IPS-NIHi7 (cell line): ENCODE measurements at regions not wholly inside any gene's neighbourhood (a gene's known extent, or its start where the extent isn't known, plus 50 kb on each side); places are given as distances from the start of the nearest gene placed in this dataset.

Experiments used
- DNase-seq: peaks from one replicate; pipeline ENCODE4 v3.0.0; 2012; ENCODE audit warnings: mixed read lengths; ENCODE audit errors: extremely low spot score

- no peak for DNase-seq
These were observed 73.4 kb upstream of the BOD1 start for GRCh38 chr5:173689737-173690360.

- no peak for DNase-seq
These were observed 75.5 kb upstream of the BOD1 start for GRCh38 chr5:173691931-173692330.

- DNase-seq: no peak
These were observed 77.2 kb upstream of the BOD1 start for GRCh38 chr5:173693670-173694069.

DNA sequence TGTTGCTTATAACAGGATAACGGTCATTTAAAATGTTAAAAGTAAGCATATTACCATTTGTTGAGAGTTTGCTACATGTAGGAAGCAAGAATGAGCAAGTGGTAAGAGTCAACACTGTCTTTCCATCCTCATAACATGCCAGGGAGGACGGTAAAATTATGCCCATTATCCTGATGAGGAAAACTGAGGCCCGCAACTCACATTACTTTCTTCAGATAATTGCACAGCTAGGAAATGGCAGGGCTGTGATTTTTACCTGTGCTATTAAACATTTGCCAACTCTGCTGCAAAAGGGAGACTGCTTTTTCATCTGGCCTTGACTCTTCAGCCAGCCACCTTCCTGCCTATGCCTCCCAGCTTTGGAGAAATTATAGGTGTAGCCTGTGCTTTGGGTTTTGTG is 79.8 kb upstream of the BOD1 start:
- DNase-seq: no peak

GRCh38 chr5:173697931-173698579 is 81.6 kb upstream of the BOD1 start:
- DNase-seq: peak; percentile 42

DNA sequence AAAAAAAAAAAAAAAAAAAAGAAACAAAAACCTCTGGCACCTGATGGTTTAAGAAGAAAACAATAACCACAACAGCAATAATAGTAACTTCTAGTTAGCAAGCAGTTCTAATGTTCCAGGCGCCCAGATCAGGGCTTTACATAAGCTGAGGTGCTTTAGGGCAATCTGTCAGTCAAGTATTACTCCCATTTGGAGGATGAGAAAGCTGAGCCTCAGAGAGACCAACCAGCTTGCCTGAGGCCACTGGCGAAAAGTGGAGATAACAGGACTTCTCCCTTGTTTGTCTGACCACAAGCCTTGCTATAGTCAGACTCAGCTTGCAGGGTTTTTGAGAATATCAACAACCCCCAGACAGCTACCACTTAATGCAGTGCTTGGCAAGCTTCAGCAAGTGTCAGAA is 83.5 kb upstream of the BOD1 start:
- no peak for DNase-seq

DNA sequence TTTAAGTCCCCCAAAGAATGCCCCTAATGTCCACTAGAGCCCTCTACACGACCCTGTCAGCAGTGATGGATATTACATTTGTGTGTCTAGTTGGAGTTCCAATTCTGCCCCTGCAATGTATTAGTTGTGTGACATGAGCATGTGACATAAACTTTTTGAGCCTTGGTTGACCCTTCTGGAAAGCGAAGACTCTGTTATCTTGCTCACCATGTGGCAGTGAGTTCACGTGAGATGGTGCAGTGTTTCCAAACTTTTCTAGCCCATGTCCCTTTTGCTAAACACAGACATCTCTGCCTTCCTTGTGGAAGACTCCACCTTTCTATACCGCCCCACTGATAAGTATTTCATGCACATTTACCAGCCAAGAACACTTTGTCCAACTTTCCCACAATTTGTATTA is 87.0 kb upstream of the BOD1 start:
- no peak for DNase-seq

DNA sequence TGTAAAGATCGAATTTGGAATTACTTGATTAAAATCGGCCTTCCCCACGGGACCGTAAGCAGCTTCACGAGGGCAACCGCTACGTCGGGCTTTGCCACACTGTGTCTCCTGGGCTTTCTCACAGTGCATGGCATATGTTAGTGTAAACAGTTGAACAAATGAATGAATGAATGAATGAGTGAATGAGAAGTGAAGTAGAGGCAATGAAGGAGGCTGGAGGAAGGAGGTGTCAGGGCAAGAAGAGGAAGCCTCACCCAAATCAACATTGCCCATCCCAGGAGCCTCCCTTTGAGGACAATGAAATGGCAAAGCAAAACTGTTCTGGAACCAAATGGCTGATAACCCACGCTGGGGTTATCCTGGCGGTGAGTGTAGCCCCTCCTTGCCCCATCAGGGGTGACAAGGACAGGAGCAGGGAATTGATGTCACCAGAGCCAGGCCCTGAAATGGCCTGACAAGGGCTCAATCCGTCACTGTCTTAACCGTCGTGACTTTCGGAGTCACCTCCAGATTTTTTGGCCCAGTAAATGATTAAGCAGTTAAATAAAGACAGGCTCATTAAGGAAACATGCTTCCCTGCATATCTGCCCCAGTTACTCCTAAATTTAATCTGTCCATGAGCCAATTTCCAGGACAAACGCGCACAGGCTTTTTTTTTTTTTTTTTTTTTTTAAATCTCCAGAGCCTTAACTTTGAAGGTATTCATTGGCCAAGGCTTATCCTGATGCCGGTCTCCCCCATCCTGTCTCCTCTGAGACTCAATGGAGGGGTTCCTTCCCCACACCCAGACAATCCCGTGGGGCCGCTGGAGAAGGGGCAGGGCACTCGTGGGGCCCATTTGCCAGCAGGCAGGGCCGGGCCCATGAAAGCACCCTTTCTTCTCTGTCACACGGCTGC is 88.4 kb upstream of the BOD1 start:
- DNase-seq: no peak

- no peak for DNase-seq
These were observed 89.1 kb upstream of the BOD1 start for GRCh38 chr5:173705512-173706044.

DNA sequence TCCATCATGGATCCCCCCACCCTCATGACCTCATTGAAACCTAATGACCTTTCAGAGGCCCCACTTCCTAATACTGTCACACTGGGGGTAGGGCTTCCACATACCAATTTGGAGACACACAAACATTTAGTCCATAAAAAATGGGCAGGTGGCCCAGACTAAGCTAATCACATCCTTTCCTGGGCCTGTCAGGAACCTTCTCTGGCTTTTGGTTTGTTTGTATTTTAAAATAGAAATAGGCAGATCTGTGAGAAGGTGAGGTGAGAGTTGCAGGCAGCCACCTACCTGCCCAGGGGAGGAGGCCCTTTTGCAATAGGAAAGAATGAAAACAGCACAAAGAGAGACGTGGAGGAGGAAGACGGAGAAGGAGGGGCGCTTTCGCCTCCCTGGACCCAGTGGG is 90.2 kb upstream of the BOD1 start:
- DNase-seq: no peak

DNA sequence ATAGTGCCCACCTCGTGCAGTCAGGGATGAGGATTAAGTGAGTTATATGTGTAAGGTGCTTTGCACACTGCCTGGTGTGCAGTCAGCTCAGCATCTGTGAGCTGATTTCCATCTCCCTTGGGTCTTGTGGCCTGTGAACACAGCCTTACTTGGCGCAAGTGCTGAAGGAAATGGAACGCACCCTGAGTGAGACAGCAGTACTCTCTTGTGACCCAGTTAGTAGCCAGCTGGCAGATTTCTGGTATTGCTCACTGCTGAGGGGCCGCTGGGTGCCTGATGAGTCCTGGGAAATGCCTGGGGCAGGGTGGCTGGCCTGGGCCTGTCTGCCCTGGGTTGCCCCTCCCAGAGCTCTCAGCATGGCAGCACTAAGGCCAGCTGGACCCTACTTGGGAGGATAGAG is 90.9 kb upstream of the BOD1 start:
- DNase-seq: no peak

GRCh38 chr5:173709145-173709544 is 92.7 kb upstream of the BOD1 start:
- no peak for DNase-seq

- DNase-seq: no peak
These were observed 93.3 kb upstream of the BOD1 start for GRCh38 chr5:173709761-173710160.

GRCh38 chr5:173710528-173710927 is 94.1 kb upstream of the BOD1 start:
- no peak for DNase-seq

GRCh38 chr5:173711466-173711865 is 95.0 kb upstream of the BOD1 start:
- DNase-seq: no peak

DNA sequence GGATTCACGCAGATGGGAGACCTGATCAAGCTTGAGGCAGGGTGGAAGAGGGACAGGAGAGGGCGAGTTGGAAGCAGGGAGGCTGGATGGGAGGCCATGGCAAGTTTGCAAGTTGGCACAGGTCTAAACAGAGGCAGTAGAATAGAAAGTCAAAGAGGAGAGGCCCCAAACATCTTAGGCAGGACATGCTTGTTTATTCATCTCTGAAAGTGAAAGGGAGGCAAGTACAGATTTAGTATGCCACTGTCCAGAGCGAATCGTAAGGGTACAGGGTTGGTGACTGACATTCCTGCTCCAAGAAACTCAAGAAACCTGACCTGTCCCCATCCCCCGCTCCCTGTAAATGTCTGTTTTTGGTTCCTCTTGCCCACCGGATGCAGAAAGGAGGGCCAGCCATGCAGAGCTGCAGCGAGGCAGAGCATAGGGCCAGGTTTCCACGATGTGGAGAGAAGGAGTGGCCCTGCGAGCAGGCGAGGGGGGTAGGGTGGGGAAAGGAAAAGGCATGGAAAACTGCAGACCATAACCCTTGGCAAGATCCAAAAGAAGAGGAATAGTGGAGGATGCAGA is 96.2 kb upstream of the BOD1 start:
- DNase-seq: no peak

DNA sequence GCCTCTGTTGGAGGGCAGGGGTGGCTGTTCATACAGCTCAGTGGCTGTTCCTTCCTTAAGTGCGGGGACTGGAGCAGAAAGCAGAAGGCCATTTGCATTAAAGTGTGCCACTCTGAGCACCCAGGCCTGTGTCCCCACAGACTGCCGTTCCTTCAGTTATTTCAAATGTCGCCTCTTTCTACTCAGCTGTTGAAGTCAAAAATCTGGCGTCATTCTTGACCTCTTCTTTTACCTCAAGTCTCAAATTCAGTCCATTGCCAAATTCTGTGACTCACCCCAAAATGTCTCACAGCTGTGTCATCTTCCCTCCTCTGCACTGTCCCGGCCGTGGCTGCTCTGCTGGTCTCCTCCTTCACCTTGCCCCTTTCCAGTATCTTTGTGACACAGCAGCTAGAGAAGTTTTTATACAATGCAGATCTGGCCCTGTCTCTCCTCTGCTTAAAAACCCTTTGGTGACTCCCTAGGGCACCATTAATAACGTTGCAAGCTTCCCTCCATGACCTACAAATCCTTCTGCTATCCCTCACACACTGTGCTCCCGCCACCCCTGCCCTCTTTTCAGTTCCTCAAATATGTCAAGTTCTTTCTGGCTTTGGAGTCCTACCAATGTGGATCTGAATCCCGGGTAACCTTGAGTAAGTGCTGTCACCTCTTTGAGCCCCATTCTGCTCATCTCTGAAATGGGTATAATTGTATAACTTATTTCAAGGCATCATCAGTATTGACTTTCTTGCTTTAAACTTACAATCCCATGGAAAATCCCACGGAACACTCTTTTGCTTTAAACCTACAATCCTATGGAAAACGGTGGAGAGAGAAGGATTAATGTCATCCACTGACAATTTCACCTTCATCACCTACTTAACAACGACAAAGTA is 98.3 kb upstream of the BOD1 start:
- no peak for DNase-seq

DNA sequence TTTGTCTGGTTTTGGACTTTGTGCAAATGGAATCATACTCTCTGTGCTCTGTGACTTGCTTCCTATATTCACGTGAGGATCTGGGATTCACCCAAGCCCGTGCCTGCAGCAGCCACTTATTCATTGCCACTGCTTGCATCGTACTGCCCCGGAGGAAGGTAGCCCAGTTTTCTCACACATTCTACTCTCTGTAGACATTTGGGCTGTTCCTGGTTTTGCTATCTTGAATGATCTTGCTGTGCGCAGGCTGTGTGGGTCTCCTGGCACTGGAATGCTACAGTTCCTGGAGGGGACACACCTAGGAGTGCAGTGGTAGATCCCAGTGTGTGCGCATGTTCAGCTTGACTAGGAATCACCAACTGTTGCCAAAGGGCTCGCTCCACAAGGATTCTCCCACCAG is 99.2 kb upstream of the BOD1 start:
- no peak for DNase-seq

GRCh38 chr5:173716058-173716682 is 99.7 kb upstream of the BOD1 start:
- no peak for DNase-seq

- DNase-seq: no peak
These were observed 101.5 kb upstream of the BOD1 start for GRCh38 chr5:173717959-173718358.

DNA sequence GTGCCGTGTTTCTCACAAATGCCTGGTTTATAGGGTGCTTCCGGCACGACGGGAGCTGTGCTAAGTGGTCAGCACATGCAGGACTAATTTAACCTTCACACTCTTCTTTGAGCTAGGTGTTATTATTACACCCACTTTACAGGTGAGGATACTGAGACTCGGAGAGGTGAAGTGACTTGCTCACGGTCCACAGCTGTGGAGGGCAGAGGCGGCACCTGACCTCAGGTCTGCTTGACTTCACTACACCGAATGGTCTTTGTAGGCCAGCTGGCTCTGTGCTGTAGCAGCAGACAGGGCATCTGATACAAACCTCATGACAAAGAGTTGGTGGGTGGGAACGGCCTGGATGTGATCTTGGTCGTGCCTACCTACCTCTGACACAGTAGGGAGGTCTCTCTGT is 102.0 kb upstream of the BOD1 start:
- no peak for DNase-seq
